ENCODE measurements at regions not wholly inside any gene's neighbourhood (a gene's known extent, or its start where the extent isn't known, plus 50 kb on each side); places are given as distances from the start of the nearest gene placed in this dataset.

DNA sequence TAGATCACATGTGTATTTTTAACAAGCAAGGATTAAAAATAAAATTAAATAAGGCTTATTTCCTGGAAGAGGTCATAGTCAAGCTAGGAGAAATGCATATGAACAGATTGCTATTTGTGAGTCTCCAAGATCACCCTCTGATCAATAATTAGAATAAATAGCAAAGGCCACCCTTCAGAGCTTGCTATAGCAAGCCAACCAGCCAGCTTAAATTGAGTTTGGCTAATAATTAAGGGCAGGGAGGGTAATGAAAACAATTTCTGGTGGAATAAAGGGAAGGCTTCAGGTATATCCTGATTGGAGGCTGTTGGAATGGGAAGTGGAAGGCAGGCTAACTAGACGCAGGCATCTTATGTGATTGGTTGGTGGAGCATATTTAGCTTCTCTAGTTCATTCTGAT, 403.5 kb downstream of the ARL4A start:
- H3K4me2 ChIP-seq (ENCODE audit: low read length) = no peak overlapping the region
- H3K79me2 ChIP-seq (ENCODE audit: low read length) = no peaks in the 10 kb centered on the region
- H3K27me3 ChIP-seq (ENCODE audit: low read depth, low read length) = no peaks in the 10 kb centered on the region
- H3K27ac ChIP-seq (ENCODE audit: low read length) = no peak overlapping the region
- no peak overlapping the region for H3K9ac ChIP-seq (ENCODE audit: low read length)
- no peaks in the 10 kb centered on the region for H3K4me1 ChIP-seq (ENCODE audit: low read length)
- TF ChIP-seq EZH2phosphoT487 (IDR thresholded peaks at IDR 0.05; ENCODE audit: low read depth) = no peak
- TF ChIP-seq, protein P1, sequence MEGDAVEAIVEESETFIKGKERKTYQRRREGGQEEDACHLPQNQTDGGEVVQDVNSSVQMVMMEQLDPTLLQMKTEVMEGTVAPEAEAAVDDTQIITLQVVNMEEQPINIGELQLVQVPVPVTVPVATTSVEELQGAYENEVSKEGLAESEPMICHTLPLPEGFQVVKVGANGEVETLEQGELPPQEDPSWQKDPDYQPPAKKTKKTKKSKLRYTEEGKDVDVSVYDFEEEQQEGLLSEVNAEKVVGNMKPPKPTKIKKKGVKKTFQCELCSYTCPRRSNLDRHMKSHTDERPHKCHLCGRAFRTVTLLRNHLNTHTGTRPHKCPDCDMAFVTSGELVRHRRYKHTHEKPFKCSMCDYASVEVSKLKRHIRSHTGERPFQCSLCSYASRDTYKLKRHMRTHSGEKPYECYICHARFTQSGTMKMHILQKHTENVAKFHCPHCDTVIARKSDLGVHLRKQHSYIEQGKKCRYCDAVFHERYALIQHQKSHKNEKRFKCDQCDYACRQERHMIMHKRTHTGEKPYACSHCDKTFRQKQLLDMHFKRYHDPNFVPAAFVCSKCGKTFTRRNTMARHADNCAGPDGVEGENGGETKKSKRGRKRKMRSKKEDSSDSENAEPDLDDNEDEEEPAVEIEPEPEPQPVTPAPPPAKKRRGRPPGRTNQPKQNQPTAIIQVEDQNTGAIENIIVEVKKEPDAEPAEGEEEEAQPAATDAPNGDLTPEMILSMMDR (IDR thresholded peaks at IDR 0.05; ENCODE audit: low read depth, low read length) = no peak
- H3K4me3 ChIP-seq (ENCODE audit: low read length) = no peak overlapping the region
- H2AFZ ChIP-seq (ENCODE audit: low read depth, low read length) = no peak overlapping the region
- no peaks in the 10 kb centered on the region for H3K9me3 ChIP-seq (ENCODE audit: insufficient read depth, low read length)
- no peaks in the 10 kb centered on the region for H3K36me3 ChIP-seq (replicated peaks; ENCODE audit: low read depth, low read length)
- H4K20me1 ChIP-seq (ENCODE audit: insufficient read depth, low read length) = no peaks in the 10 kb centered on the region

DNA sequence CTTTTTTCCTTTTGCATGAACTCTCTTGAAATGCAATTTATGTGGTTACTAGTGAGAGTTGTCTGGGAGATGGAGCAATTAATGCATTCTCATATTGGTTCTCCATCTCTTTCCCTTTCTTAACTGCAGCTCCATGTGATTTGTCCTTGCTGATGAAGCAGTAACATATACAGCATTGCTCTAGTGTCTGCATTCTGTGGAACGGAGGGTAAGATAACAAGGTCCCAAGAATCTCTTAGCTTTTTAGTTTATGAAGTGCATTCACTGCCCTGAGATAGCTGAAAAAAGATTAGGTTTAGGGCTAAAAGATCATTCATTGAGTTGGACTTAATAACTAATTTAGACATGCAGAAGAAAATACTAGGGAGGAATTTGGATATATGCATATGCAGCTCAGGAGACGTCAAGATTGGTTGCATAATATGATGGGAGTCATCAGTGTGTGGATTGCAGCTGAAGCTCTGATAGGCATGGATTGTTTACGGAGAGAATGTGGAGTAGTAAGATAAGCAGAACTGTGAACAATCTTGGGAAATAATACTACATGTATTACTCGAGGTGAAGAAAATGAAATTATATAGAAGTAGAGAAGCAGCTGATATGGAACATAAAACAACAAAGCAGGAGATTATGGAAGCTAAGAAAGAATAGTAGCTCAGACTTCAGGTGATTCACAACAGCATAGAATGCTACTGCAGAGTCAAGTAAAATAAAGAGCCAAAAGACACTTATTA, 404.7 kb downstream of the ARL4A start:
- Histone ChIP-seq H3K27me3 (ENCODE audit: low read depth, low read length) (no peaks in the 10 kb centered on the region), H3K4me3 (ENCODE audit: low read length) (no peak overlapping the region), H3K9me3 (ENCODE audit: insufficient read depth, low read length) (no peaks in the 10 kb centered on the region), H3K9ac (ENCODE audit: low read length) (no peak overlapping the region), H3K79me2 (ENCODE audit: low read length) (no peaks in the 10 kb centered on the region), H3K4me1 (ENCODE audit: low read length) (no peaks in the 10 kb centered on the region), H3K27ac (ENCODE audit: low read length) (no peak overlapping the region), H4K20me1 (ENCODE audit: insufficient read depth, low read length) (no peaks in the 10 kb centered on the region), H3K36me3 (replicated peaks; ENCODE audit: low read depth, low read length) (no peaks in the 10 kb centered on the region), H2AFZ (ENCODE audit: low read depth, low read length) (no peak overlapping the region), H3K4me2 (ENCODE audit: low read length) (no peak overlapping the region)
- TF ChIP-seq, protein P1 (IDR thresholded peaks at IDR 0.05; ENCODE audit: low read depth, low read length) = no peak
- no peak for TF ChIP-seq EZH2phosphoT487 (IDR thresholded peaks at IDR 0.05; ENCODE audit: low read depth)

DNA sequence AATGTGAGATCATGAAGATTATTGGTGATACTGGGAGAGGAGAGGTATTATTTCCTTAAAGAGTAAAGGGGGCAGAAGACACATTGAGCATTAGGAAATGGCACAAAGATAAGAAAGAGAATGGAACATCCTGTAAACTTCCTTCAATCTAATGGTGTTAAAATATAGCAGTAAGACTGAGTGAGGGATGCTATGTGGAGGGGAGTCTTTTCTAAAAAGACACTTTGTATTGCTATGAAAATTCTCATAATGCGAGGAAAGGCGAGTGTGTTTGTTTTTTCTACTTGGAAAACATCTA, 405.2 kb downstream of the ARL4A start:
- Histone ChIP-seq H3K4me3 (ENCODE audit: low read length) (no peak overlapping the region), H2AFZ (ENCODE audit: low read depth, low read length) (no peak overlapping the region), H3K9ac (ENCODE audit: low read length) (no peak overlapping the region), H3K36me3 (replicated peaks; ENCODE audit: low read depth, low read length) (no peaks in the 10 kb centered on the region), H3K27ac (ENCODE audit: low read length) (no peak overlapping the region), H3K4me2 (ENCODE audit: low read length) (no peak overlapping the region), H3K79me2 (ENCODE audit: low read length) (no peaks in the 10 kb centered on the region), H3K9me3 (ENCODE audit: insufficient read depth, low read length) (no peaks in the 10 kb centered on the region), H4K20me1 (ENCODE audit: insufficient read depth, low read length) (no peaks in the 10 kb centered on the region), H3K27me3 (ENCODE audit: low read depth, low read length) (no peaks in the 10 kb centered on the region), H3K4me1 (ENCODE audit: low read length) (no peaks in the 10 kb centered on the region)
- TF ChIP-seq, protein P1 (IDR thresholded peaks at IDR 0.05; ENCODE audit: low read depth, low read length) = no peak
- no peak for TF ChIP-seq EZH2phosphoT487 (IDR thresholded peaks at IDR 0.05; ENCODE audit: low read depth)

DNA sequence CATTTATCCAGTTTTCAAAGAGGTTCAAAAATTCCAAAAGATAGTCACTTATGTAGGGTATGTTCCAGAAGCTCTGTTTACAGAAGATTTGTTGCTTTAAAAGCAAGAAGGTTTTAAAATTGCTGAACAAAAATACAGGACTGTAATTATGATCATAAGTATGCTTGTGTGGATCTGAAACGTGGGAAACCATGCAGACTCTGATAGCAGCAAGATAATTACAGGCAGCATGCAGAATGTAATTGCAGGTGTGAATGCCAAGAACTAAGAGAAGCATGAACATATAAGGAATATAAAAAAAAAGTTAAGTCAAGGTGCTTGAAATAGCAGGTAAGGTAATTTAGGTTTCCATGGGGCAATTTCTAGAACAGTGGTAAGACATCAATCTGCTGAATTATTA, 405.7 kb downstream of the ARL4A start:
- Histone ChIP-seq H3K79me2 (ENCODE audit: low read length) (no peaks in the 10 kb centered on the region), H3K9me3 (ENCODE audit: insufficient read depth, low read length) (no peaks in the 10 kb centered on the region), H3K4me2 (ENCODE audit: low read length) (no peak overlapping the region), H3K9ac (ENCODE audit: low read length) (no peak overlapping the region), H3K4me3 (ENCODE audit: low read length) (no peak overlapping the region), H2AFZ (ENCODE audit: low read depth, low read length) (no peak overlapping the region), H3K27me3 (ENCODE audit: low read depth, low read length) (no peaks in the 10 kb centered on the region), H3K4me1 (ENCODE audit: low read length) (no peaks in the 10 kb centered on the region), H4K20me1 (ENCODE audit: insufficient read depth, low read length) (no peaks in the 10 kb centered on the region), H3K36me3 (replicated peaks; ENCODE audit: low read depth, low read length) (no peaks in the 10 kb centered on the region), H3K27ac (ENCODE audit: low read length) (no peak overlapping the region)
- TF ChIP-seq, protein P1 (IDR thresholded peaks at IDR 0.05; ENCODE audit: low read depth, low read length) = no peak
- no peak for TF ChIP-seq EZH2phosphoT487 (IDR thresholded peaks at IDR 0.05; ENCODE audit: low read depth)

Data from OCI-LY3 (cell line).